Spleen (tissue), 11 donors: ENCODE measurements at regions not wholly inside any gene's neighbourhood (a gene's known extent, or its start where the extent isn't known, plus 50 kb on each side); places are given as distances from the start of the nearest gene placed in this dataset.

Experiments used
- DNase-seq: peaks from one replicate; pipeline ENCODE4 v3.0.0-alpha.2; 2020
- H3K27ac ChIP-seq, 8 donors: fragments of 200-600 bp; sonication (generic) in 7 of 8; 1 replicate in 4 of 8; 2 replicates in 4 of 8; pipeline versions ENCODE4 v1.5.0 to v1.8.0; 2016 to 2021; ENCODE audit warnings: inconsistent platforms in 4 of 8, mild to moderate bottlenecking in 4 of 8, moderate library complexity in 1 of 8
- H3K27me3 ChIP-seq, 7 donors: fragments of 200-600 bp; sonication (generic) in 6 of 7; replicated peaks in 1 of 7; 1 replicate in 4 of 7; 2 replicates in 3 of 7; pipeline versions ENCODE4 v1.5.0 to v1.8.0; 2016 to 2021; ENCODE audit warnings: inconsistent platforms in 3 of 7, mild to moderate bottlenecking in 1 of 7
- H3K36me3 ChIP-seq, 6 donors: fragments of 200-600 bp; sonication (generic) in 5 of 6; 1 replicate in 4 of 6; 2 replicates in 2 of 6; pipeline versions ENCODE4 v1.5.0 to v1.8.0; 2016 to 2021; ENCODE audit warnings: inconsistent platforms in 2 of 6
- H3K4me1 ChIP-seq, 6 donors: fragments of 200-600 bp; sonication (generic) in 5 of 6; 1 replicate in 3 of 6; 2 replicates in 3 of 6; pipeline versions ENCODE4 v1.5.0 to v1.8.0; 2016 to 2021; ENCODE audit warnings: inconsistent platforms in 3 of 6
- H3K4me3 ChIP-seq, 8 donors: fragments of 200-600 bp; sonication (generic) in 7 of 8; 1 replicate in 4 of 8; 2 replicates in 4 of 8; pipeline versions ENCODE4 v1.5.0 to v1.8.0; 2016 to 2021; ENCODE audit warnings: inconsistent platforms in 4 of 8, mild to moderate bottlenecking in 4 of 8, moderate library complexity in 2 of 8
- H3K9me3 ChIP-seq, 8 donors: fragments of 200-600 bp; sonication (generic) in 7 of 8; 1 replicate in 4 of 8; 2 replicates in 4 of 8; pipeline versions ENCODE4 v1.5.0 to v1.8.0; 2016 to 2021; ENCODE audit warnings: inconsistent platforms in 4 of 8
- POLR2A ChIP-seq, 3 donors: fragments of 450-650 bp; IDR thresholded peaks; one replicate each; pipeline ENCODE4 v1.5.1; 2017; ENCODE audit warnings: antibody characterized with exemption in 3 of 3, mild to moderate bottlenecking in 1 of 3
- POLR2AphosphoS5 ChIP-seq, 3 donors: sonication (generic); formaldehyde crosslinking; IDR thresholded peaks; one replicate each; pipeline ENCODE4 v1.5.1; 2017; ENCODE audit warnings: antibody characterized with exemption in 3 of 3
- WGBS, 5 donors: extraction: QIAGEN DNeasy Blood & Tissue Kit in 3 of 5; methylation state at CpG; one replicate each; pipeline versions ENCODE4 v1.1.5 to v1.1.7; 2013 to 2018; 5-methylcytosine and 5-hydroxymethylcytosine counted together
- intact Hi-C: fragments of 100-400 bp; cut with DNase I; formaldehyde crosslinking; loops from one replicate; pipeline ENCODE4 v1.15.0; 2023; ENCODE audit warnings: low total_unique reads
- TF ChIP-seq, protein P1 (sequence below), 11 experiments: fragments of 200-600 bp in 7 of 11; fragments of 450-650 bp in 4 of 11; sonication (generic) in 4 of 11; IDR thresholded peaks in 8 of 11; conservative IDR thresholded peaks in 3 of 11; 1 replicate in 7 of 11; 2 replicates in 4 of 11; pipeline versions ENCODE4 v1.4.0 to v1.8.0; 2016 to 2021; ENCODE audit warnings: antibody characterized with exemption in 11 of 11, inconsistent platforms in 4 of 11, mild to moderate bottlenecking in 1 of 11
- donor health status: healthy with polysubstance abuse.
- donor health status: DM: no; HTN: no; CAD: no; lungs with moderate emphysema.
- donor health status: DM: no; HTN: no; CAD: no.
- donor health status: Bipolar disorder and iron deficiency.
- donor health status: healthy.
- donor health status: DM: no; HTN: no; CAD: no.
- donor health status: DM: yes; HTN: yes; CAD: no.

- DNase-seq: no peak
- Histone ChIP-seq H3K27ac (no peak overlapping the region), H3K4me1 (no peaks in the 10 kb centered on the region)
Observed at GRCh38 chr2:56576001-56576400, 392.2 kb downstream of the CCDC85A start.

DNA sequence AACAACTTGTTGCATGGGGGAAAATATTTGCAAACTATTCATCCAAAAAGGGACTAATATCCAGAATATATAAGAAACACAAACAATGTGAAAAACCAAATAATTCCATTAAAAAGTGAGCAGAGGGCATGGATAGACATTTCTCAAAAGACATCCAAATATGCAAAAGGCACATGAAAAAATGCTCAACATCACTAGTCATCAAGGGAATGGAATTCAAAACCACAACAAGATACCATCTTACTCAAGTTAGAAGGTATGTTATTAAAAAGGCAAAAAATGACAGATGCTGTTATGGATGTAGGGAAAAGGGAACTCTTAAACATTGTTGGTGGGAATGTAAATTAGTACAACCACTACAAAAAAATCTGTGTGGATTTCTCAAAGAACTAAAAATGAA is 396.5 kb downstream of the CCDC85A start:
- TF ChIP-seq, protein P1, sequence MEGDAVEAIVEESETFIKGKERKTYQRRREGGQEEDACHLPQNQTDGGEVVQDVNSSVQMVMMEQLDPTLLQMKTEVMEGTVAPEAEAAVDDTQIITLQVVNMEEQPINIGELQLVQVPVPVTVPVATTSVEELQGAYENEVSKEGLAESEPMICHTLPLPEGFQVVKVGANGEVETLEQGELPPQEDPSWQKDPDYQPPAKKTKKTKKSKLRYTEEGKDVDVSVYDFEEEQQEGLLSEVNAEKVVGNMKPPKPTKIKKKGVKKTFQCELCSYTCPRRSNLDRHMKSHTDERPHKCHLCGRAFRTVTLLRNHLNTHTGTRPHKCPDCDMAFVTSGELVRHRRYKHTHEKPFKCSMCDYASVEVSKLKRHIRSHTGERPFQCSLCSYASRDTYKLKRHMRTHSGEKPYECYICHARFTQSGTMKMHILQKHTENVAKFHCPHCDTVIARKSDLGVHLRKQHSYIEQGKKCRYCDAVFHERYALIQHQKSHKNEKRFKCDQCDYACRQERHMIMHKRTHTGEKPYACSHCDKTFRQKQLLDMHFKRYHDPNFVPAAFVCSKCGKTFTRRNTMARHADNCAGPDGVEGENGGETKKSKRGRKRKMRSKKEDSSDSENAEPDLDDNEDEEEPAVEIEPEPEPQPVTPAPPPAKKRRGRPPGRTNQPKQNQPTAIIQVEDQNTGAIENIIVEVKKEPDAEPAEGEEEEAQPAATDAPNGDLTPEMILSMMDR (IDR thresholded peaks at IDR 0.05 in 8 of 11, conservative IDR thresholded peaks at IDR 0.05 in 3 of 11): no peak
- no peak for TF ChIP-seq POLR2A (IDR thresholded peaks at IDR 0.05)
- no peak for TF ChIP-seq POLR2AphosphoS5 (IDR thresholded peaks at IDR 0.05)
- intact Hi-C loops: no loop called here
- no peak for DNase-seq
- no peaks in the 10 kb centered on the region for H3K27me3 ChIP-seq
- H3K36me3 ChIP-seq: no peaks in the 10 kb centered on the region
- H3K9me3 ChIP-seq: peaks cover 0 to 32% (median 22%) of the 10 kb centered on the region in 8 donors
- H3K27ac ChIP-seq: no peak overlapping the region
- no peaks in the 10 kb centered on the region for H3K4me1 ChIP-seq
- H3K4me3 ChIP-seq: no peak overlapping the region

More at GRCh38 chr2:56576001-56576400, 392.2 kb downstream of the CCDC85A start:
- TF ChIP-seq POLR2A (IDR thresholded peaks at IDR 0.05): no peak
- TF ChIP-seq, protein P1 (IDR thresholded peaks at IDR 0.05 in 8 of 11, conservative IDR thresholded peaks at IDR 0.05 in 3 of 11): no peak
- TF ChIP-seq POLR2AphosphoS5 (IDR thresholded peaks at IDR 0.05): no peak
- 55 to 82% (median 62%) methylated on average over 3 of the region's 3 CpGs for WGBS, 5 donors
- intact Hi-C loops: no loop called here
- Histone ChIP-seq H3K27me3 (no peaks in the 10 kb centered on the region), H3K4me3 (no peak overlapping the region), H3K36me3 (no peaks in the 10 kb centered on the region), H3K9me3 (peaks cover 0 to 41% (median 29%) of the 10 kb centered on the region in 8 donors)

- intact Hi-C loops: no loop called here
Observed at GRCh38 chr2:56582570-56582969, 398.8 kb downstream of the CCDC85A start.

DNA sequence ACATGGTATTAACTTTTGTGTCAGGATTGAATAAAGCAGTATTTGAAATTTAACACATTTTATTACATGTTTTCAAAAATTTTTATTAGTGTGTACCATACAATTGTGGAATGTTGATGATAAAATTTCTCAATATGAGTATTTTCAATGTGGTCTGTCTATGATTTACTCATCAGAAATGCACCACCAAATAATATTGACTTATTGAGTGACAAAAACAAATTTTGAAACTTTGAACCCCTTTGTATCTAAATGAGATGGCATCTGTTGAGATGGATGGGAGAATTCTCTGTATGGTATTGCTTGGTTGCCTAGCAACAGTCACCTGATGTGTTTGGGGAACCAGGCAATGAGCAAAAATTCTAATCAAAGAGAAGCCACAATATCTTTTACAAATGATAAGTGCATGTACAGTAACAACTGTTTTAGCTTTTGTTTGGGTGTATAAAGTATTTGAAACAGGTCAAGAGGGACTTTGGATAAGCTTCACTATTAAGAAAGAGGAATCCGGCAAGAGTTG is 400.1 kb downstream of the CCDC85A start:
- intact Hi-C loops: no loop called here

More at GRCh38 chr2:56582570-56582969, 398.8 kb downstream of the CCDC85A start:
- no peaks in the 10 kb centered on the region for H3K27me3 ChIP-seq
- no peak overlapping the region for H3K27ac ChIP-seq
- no peaks in the 10 kb centered on the region for H3K36me3 ChIP-seq
- peaks cover 0 to 9% (median 3%) of the 10 kb centered on the region in 8 donors for H3K9me3 ChIP-seq
- no peak for DNase-seq
- no peaks in the 10 kb centered on the region for H3K4me1 ChIP-seq
- H3K4me3 ChIP-seq: no peak overlapping the region
- 75 to 91% (median 81%) methylated on average over 1 of the region's 1 CpG for WGBS, 5 donors
- TF ChIP-seq, protein P1 (IDR thresholded peaks at IDR 0.05 in 8 of 11, conservative IDR thresholded peaks at IDR 0.05 in 3 of 11): no peak
- no peak for TF ChIP-seq POLR2AphosphoS5 (IDR thresholded peaks at IDR 0.05)
- TF ChIP-seq POLR2A (IDR thresholded peaks at IDR 0.05): no peak

More for the DNA sequence above, 400.1 kb downstream of the CCDC85A start:
- Histone ChIP-seq H3K27ac (no peak overlapping the region), H3K4me3 (no peak overlapping the region), H3K4me1 (no peaks in the 10 kb centered on the region), H3K36me3 (no peaks in the 10 kb centered on the region), H3K9me3 (peaks cover 0 to 9% (median under 1%) of the 10 kb centered on the region in 8 donors), H3K27me3 (no peaks in the 10 kb centered on the region)
- TF ChIP-seq, protein P1 (IDR thresholded peaks at IDR 0.05 in 8 of 11, conservative IDR thresholded peaks at IDR 0.05 in 3 of 11): no peak
- no peak for TF ChIP-seq POLR2A (IDR thresholded peaks at IDR 0.05)
- no peak for TF ChIP-seq POLR2AphosphoS5 (IDR thresholded peaks at IDR 0.05)
- 78 to 90% (median 82%) methylated on average over 1 of the region's 1 CpG for WGBS, 5 donors
- no peak for DNase-seq
